ENCODE measurements at regions not wholly inside any gene's neighbourhood (a gene's known extent, or its start where the extent isn't known, plus 50 kb on each side); places are given as distances from the start of the nearest gene placed in this dataset.

DNA sequence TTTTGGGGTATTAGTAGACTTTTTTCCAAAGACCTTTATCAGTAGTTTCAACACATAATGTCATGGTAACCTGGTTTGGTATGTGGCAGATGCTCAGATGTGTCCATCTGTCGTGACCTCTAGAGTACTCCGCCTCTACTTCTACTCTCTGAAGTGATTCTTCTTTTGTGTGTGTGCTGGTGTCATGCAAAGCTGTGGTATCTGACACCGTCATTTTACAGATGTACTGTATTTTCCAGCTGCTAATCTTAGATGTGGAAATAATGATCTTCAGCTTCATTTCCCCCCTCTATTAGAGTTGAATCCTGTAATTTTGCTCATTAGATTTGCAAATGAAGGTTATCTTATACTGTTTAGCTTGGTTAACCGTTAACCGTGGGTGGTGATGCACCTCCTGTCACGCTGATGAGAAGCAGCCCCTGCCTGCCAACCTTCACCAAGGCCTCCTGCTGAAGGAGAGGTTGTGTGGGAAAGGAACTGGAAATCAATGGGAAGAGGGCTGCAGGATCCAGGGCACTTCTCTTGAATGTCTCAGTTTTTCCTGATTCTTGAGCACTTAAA lies 222.4 kb upstream of the AMIGO2 start:
- TF ChIP-seq ZFP36 (IDR thresholded peaks at IDR 0.05; ENCODE audit: borderline replicate concordance, low read depth, low read length, partially characterized antibody): no peak
- TF ChIP-seq, protein P1, sequence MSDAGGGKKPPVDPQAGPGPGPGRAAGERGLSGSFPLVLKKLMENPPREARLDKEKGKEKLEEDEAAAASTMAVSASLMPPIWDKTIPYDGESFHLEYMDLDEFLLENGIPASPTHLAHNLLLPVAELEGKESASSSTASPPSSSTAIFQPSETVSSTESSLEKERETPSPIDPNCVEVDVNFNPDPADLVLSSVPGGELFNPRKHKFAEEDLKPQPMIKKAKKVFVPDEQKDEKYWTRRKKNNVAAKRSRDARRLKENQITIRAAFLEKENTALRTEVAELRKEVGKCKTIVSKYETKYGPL (CRISPR knock-in tag; IDR thresholded peaks at IDR 0.05): no peak
- TF ChIP-seq, protein P2, sequence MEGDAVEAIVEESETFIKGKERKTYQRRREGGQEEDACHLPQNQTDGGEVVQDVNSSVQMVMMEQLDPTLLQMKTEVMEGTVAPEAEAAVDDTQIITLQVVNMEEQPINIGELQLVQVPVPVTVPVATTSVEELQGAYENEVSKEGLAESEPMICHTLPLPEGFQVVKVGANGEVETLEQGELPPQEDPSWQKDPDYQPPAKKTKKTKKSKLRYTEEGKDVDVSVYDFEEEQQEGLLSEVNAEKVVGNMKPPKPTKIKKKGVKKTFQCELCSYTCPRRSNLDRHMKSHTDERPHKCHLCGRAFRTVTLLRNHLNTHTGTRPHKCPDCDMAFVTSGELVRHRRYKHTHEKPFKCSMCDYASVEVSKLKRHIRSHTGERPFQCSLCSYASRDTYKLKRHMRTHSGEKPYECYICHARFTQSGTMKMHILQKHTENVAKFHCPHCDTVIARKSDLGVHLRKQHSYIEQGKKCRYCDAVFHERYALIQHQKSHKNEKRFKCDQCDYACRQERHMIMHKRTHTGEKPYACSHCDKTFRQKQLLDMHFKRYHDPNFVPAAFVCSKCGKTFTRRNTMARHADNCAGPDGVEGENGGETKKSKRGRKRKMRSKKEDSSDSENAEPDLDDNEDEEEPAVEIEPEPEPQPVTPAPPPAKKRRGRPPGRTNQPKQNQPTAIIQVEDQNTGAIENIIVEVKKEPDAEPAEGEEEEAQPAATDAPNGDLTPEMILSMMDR (CRISPR knock-in tag; IDR thresholded peaks at IDR 0.05): no peak

Measured in HepG2 (cell line).